SU-DHL-6 (cell line): ENCODE measurements at regions not wholly inside any gene's neighbourhood (a gene's known extent, or its start where the extent isn't known, plus 50 kb on each side); places are given as distances from the start of the nearest gene placed in this dataset.

Experiments used
- H2AFZ ChIP-seq: fragments of 200-600 bp; sonication (generic); 2 replicates; pipeline ENCODE4 v1.6.1; 2014; ENCODE audit warnings: low read depth, mild to moderate bottlenecking, moderate library complexity, mixed read lengths, antibody characterized with exemption, low read length; ENCODE audit not compliant: severe bottlenecking
- H3F3A ChIP-seq: fragments of 200-600 bp; shearing (Covaris generic); 2 replicates; pipeline ENCODE4 v1.6.0; 2016; ENCODE audit warnings: antibody characterized with exemption, mild to moderate bottlenecking; ENCODE audit not compliant: insufficient read depth
- H3K27ac ChIP-seq: fragments of 200-600 bp; sonication (generic); 2 replicates; pipeline ENCODE4 v1.5.1; 2016; ENCODE audit warnings: low read depth, mild to moderate bottlenecking, low read length, moderate library complexity, mixed read lengths
- H3K27me3 ChIP-seq: fragments of 200-600 bp; sonication (generic), shearing (Covaris generic); 2 replicates; pipeline ENCODE4 v1.6.0; 2014; ENCODE audit warnings: mild to moderate bottlenecking, low read length
- H3K36me3 ChIP-seq: fragments of 200-600 bp; sonication (generic); 2 replicates; pipeline ENCODE4 v1.6.1; 2014; ENCODE audit warnings: mild to moderate bottlenecking, low read length, mixed read lengths
- H3K4me2 ChIP-seq: fragments of 300-600, 200-600 bp; shearing (Covaris generic), sonication (generic); 2 replicates; pipeline ENCODE4 v1.6.0; 2014; ENCODE audit warnings: low read length, low read depth, mild to moderate bottlenecking; ENCODE audit not compliant: poor library complexity, severe bottlenecking
- H3K4me3 ChIP-seq: fragments of 200-600 bp; sonication (generic); 2 replicates; pipeline ENCODE4 v1.5.1; 2014; ENCODE audit warnings: antibody characterized with exemption, low read length, mild to moderate bottlenecking, mixed read lengths; ENCODE audit not compliant: insufficient read depth, poor library complexity, severe bottlenecking
- H3K79me2 ChIP-seq: fragments of 200-600 bp; sonication (generic); 2 replicates; pipeline ENCODE4 v1.6.1; 2014; ENCODE audit warnings: mild to moderate bottlenecking, low read length, moderate library complexity; ENCODE audit not compliant: insufficient read depth
- H3K9ac ChIP-seq: fragments of 200-600 bp; sonication (generic); 2 replicates; pipeline ENCODE4 v1.7.0; 2014; ENCODE audit warnings: mild to moderate bottlenecking, low read length
- H3K9me2 ChIP-seq: fragments of 200-600 bp; sonication (generic); replicated peaks from 2 replicates; pipeline ENCODE4 v1.6.1; 2014; ENCODE audit warnings: low read length; ENCODE audit not compliant: insufficient read depth
- H3K9me3 ChIP-seq: fragments of 200-600 bp; sonication (generic); 2 replicates; pipeline ENCODE4 v1.6.1; 2014; ENCODE audit warnings: low read length, mixed read lengths; ENCODE audit not compliant: insufficient read depth
- H4K20me1 ChIP-seq: fragments of 200-600 bp; sonication (generic); 2 replicates; pipeline ENCODE4 v1.6.1; 2014; ENCODE audit warnings: low read depth, mild to moderate bottlenecking, antibody characterized with exemption, low read length, moderate library complexity, mixed read lengths
- EZH2phosphoT487 ChIP-seq: fragments of 200-600 bp; sonication (generic), shearing (Covaris generic); conservative IDR thresholded peaks from 2 replicates; pipeline ENCODE4 v1.6.1; 2018; ENCODE audit warnings: mild to moderate bottlenecking, antibody characterized with exemption, low read length, moderate library complexity, mixed read lengths
- TF ChIP-seq, protein P1 (sequence below): fragments of 200-600 bp; sonication (generic); IDR thresholded peaks from one replicate; pipeline ENCODE4 v1.5.1; 2017; ENCODE audit warnings: antibody characterized with exemption, mild to moderate bottlenecking, low read length, moderate library complexity; ENCODE audit not compliant: insufficient read depth, poor library complexity, severe bottlenecking

DNA sequence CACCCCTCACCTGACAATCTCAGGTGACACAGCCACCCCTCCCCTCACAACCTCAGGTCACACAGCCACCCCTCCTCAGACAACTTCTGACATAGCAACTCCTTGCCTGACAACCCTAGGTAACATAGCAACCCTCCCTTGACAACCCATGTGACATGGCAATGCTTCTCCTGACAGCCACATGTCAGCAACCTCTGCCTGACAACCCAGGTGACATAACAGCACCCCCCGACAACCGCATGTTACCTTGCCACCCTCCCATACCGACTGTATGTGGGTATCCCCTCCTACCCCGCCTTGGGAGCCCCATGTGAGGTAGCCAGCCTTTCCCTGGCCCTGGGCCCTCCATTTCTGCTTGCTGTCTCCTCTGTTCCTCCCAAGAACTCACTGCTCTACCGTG, 77.7 kb upstream of the B3GAT1 start:
- Histone ChIP-seq H3K27ac (no peak overlapping the region), H3K4me2 (no peak overlapping the region), H3K4me3 (no peak overlapping the region), H4K20me1 (no peaks in the 10 kb centered on the region), H3K36me3 (no peaks in the 10 kb centered on the region), H3F3A (no peaks in the 10 kb centered on the region), H3K9ac (no peak overlapping the region), H2AFZ (no peak overlapping the region), H3K79me2 (no peaks in the 10 kb centered on the region), H3K9me3 (no peaks in the 10 kb centered on the region), H3K9me2 (no peaks in the 10 kb centered on the region), H3K27me3 (no peaks in the 10 kb centered on the region)
- no peak for TF ChIP-seq EZH2phosphoT487
- TF ChIP-seq, protein P1, sequence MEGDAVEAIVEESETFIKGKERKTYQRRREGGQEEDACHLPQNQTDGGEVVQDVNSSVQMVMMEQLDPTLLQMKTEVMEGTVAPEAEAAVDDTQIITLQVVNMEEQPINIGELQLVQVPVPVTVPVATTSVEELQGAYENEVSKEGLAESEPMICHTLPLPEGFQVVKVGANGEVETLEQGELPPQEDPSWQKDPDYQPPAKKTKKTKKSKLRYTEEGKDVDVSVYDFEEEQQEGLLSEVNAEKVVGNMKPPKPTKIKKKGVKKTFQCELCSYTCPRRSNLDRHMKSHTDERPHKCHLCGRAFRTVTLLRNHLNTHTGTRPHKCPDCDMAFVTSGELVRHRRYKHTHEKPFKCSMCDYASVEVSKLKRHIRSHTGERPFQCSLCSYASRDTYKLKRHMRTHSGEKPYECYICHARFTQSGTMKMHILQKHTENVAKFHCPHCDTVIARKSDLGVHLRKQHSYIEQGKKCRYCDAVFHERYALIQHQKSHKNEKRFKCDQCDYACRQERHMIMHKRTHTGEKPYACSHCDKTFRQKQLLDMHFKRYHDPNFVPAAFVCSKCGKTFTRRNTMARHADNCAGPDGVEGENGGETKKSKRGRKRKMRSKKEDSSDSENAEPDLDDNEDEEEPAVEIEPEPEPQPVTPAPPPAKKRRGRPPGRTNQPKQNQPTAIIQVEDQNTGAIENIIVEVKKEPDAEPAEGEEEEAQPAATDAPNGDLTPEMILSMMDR, result no peak

DNA sequence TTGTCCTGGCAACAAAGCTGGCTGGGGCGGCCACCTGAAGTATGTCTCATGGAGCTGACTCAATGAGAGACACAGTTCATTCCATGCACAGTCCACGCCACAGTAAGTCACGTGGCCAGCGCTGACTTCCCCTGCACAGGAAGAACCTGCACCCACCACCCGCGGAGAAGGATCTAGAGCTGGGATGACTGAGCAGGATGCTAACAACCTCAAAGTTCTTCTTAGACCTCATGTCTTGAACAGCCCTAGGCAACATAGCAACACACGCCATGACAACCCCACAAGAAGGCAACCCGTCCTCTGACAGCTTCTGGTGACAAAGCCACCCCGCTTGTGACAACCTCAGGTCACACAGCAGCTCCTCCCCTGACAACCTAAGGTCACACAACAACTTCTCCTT, 76.9 kb upstream of the B3GAT1 start:
- H3K79me2 ChIP-seq, result no peaks in the 10 kb centered on the region
- H3K9me2 ChIP-seq, result no peaks in the 10 kb centered on the region
- no peak overlapping the region for H3K4me2 ChIP-seq
- no peak overlapping the region for H3K4me3 ChIP-seq
- H3K9ac ChIP-seq, result no peak overlapping the region
- no peaks in the 10 kb centered on the region for H3F3A ChIP-seq
- no peak overlapping the region for H2AFZ ChIP-seq
- H3K27me3 ChIP-seq, result no peaks in the 10 kb centered on the region
- H3K36me3 ChIP-seq, result no peaks in the 10 kb centered on the region
- H3K27ac ChIP-seq, result no peak overlapping the region
- TF ChIP-seq, protein P1, result no peak
- no peak for TF ChIP-seq EZH2phosphoT487
- no peaks in the 10 kb centered on the region for H4K20me1 ChIP-seq
- no peaks in the 10 kb centered on the region for H3K9me3 ChIP-seq

DNA sequence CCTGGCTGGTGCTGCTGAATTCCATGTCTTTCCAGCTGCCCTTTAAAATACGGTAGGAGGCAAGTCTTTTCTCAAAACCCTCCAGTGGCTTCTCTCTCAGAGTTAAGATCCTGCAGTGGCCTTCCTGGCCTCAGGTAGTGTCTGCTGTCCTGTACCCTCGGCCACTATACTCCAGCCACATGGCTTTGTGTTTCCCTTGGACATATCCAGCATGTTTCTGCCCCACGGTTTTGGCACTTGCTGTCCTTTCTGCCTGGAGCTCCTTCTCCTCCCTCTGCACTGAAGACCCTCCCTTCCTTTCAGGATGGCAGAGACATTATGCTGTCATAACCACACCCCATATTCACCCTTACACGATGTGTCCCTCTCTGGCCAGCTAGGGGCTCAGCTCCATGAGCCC, 76.5 kb upstream of the B3GAT1 start:
- Histone ChIP-seq H3K36me3 (no peaks in the 10 kb centered on the region), H2AFZ (no peak overlapping the region), H3K27me3 (no peaks in the 10 kb centered on the region), H3K9me3 (no peaks in the 10 kb centered on the region), H3K9me2 (no peaks in the 10 kb centered on the region), H3K27ac (no peak overlapping the region), H3K4me3 (no peak overlapping the region), H4K20me1 (no peaks in the 10 kb centered on the region), H3F3A (no peaks in the 10 kb centered on the region), H3K79me2 (no peaks in the 10 kb centered on the region), H3K9ac (no peak overlapping the region), H3K4me2 (no peak overlapping the region)
- TF ChIP-seq, protein P1, result no peak
- TF ChIP-seq EZH2phosphoT487, result no peak

DNA sequence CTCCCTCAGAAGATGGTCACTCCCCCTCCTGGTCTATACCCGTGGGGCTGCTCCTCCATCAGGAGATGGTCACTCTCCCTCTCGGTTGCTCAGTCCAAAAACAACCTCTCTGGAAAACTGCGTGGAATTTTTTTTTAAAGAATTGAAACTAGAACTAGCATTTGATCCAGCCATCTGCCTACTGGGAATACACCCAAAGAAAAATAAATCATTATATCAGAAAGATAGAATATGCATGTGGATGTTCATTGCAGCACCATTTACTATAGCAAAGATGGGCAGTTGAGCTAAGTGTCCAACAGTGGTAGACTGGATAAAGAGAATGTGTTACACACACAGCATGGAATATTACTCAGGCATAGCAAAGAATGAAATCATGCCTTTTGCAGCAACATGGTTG, 75.7 kb upstream of the B3GAT1 start:
- Histone ChIP-seq H3K27ac (no peak overlapping the region), H3K9ac (no peak overlapping the region), H2AFZ (no peak overlapping the region), H3K9me3 (no peaks in the 10 kb centered on the region), H3K36me3 (no peaks in the 10 kb centered on the region), H3K4me2 (no peak overlapping the region), H3K27me3 (no peaks in the 10 kb centered on the region), H3K9me2 (no peaks in the 10 kb centered on the region), H3F3A (no peaks in the 10 kb centered on the region), H3K4me3 (no peak overlapping the region), H4K20me1 (no peaks in the 10 kb centered on the region), H3K79me2 (no peaks in the 10 kb centered on the region)
- no peak for TF ChIP-seq EZH2phosphoT487
- TF ChIP-seq, protein P1, result no peak
